OCI-LY1 (cell line): ENCODE measurements at regions not wholly inside any gene's neighbourhood (a gene's known extent, or its start where the extent isn't known, plus 50 kb on each side); places are given as distances from the start of the nearest gene placed in this dataset.

Source experiments
- EZH2 ChIP-seq: fragments of 200-600 bp; sonication (generic), shearing (Covaris generic); IDR thresholded peaks from 2 replicates; pipeline ENCODE4 v1.8.0; 2017; ENCODE audit warnings: borderline replicate concordance, mixed run types, mild to moderate bottlenecking, antibody characterized with exemption, low read length, moderate library complexity, mixed read lengths
- TF ChIP-seq, protein P1 (sequence below): fragments of 200-600 bp; sonication (generic), shearing (Covaris generic); IDR thresholded peaks from 2 replicates; pipeline ENCODE4 v1.5.1; 2017; ENCODE audit warnings: mild to moderate bottlenecking, antibody characterized with exemption, low read length, moderate library complexity, mixed read lengths

- TF ChIP-seq, protein P1, sequence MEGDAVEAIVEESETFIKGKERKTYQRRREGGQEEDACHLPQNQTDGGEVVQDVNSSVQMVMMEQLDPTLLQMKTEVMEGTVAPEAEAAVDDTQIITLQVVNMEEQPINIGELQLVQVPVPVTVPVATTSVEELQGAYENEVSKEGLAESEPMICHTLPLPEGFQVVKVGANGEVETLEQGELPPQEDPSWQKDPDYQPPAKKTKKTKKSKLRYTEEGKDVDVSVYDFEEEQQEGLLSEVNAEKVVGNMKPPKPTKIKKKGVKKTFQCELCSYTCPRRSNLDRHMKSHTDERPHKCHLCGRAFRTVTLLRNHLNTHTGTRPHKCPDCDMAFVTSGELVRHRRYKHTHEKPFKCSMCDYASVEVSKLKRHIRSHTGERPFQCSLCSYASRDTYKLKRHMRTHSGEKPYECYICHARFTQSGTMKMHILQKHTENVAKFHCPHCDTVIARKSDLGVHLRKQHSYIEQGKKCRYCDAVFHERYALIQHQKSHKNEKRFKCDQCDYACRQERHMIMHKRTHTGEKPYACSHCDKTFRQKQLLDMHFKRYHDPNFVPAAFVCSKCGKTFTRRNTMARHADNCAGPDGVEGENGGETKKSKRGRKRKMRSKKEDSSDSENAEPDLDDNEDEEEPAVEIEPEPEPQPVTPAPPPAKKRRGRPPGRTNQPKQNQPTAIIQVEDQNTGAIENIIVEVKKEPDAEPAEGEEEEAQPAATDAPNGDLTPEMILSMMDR: no peak
- no peak for TF ChIP-seq EZH2
These were observed 798.5 kb upstream of the EPHA7 start for GRCh38 chr6:94217836-94218235.
